IPS-20b (cell line): ENCODE measurements at regions not wholly inside any gene's neighbourhood (a gene's known extent, or its start where the extent isn't known, plus 50 kb on each side); places are given as distances from the start of the nearest gene placed in this dataset.
"Not testable (repeated sequence)": the region's sequence is repeated elsewhere in the genome, so short reads cannot be mapped to it uniquely, and the experiment has no call there.

Experiments
- H3K27ac ChIP-seq: one replicate; pipeline ENCODE4 v1.5.1; 2013; ENCODE audit warnings: low read length
- H3K27me3 ChIP-seq: 2 replicates; pipeline ENCODE4 v1.6.1; 2013; ENCODE audit warnings: mild to moderate bottlenecking, low read length, inconsistent platforms; ENCODE audit not compliant: insufficient read depth
- H3K36me3 ChIP-seq: 2 replicates; pipeline ENCODE4 v1.6.1; 2013; ENCODE audit warnings: low read depth, mild to moderate bottlenecking, inconsistent platforms, low read length, moderate library complexity; ENCODE audit not compliant: insufficient read depth
- H3K4me1 ChIP-seq: 2 replicates; pipeline ENCODE4 v1.6.1; 2013; ENCODE audit warnings: mild to moderate bottlenecking, control low read depth, inconsistent platforms, low read length, moderate library complexity; ENCODE audit not compliant: insufficient read depth
- H3K4me3 ChIP-seq: 2 replicates; pipeline ENCODE4 v1.5.1; 2013; ENCODE audit warnings: mild to moderate bottlenecking, low read length, inconsistent platforms
- H3K9ac ChIP-seq: 2 replicates; pipeline ENCODE4 v1.6.1; 2013; ENCODE audit warnings: low read depth, mild to moderate bottlenecking, inconsistent platforms, low read length, moderate library complexity
- H3K9me3 ChIP-seq: 2 replicates; pipeline ENCODE4 v1.6.1; 2013; ENCODE audit warnings: mild to moderate bottlenecking, low read depth, low read length, inconsistent platforms; ENCODE audit not compliant: insufficient read depth

- H3K36me3 ChIP-seq: no peaks in the 10 kb centered on the region
- H3K9me3 ChIP-seq: no peaks in the 10 kb centered on the region
- H3K27me3 ChIP-seq: no peaks in the 10 kb centered on the region
- H3K4me1 ChIP-seq: no peaks in the 10 kb centered on the region
- H3K4me3 ChIP-seq: no peak overlapping the region
- no peak overlapping the region for H3K27ac ChIP-seq
- H3K9ac ChIP-seq: no peak overlapping the region
These were observed 173.6 kb downstream of the RCHY1 start for GRCh38 chr4:75340561-75340960.

- Histone ChIP-seq H3K4me3 (no peak overlapping the region), H3K27ac (no peak overlapping the region), H3K9ac (no peak overlapping the region), H3K4me1 (no peaks in the 10 kb centered on the region), H3K9me3 (no peaks in the 10 kb centered on the region), H3K27me3 (no peaks in the 10 kb centered on the region), H3K36me3 (no peaks in the 10 kb centered on the region)
These were observed 175.8 kb downstream of the RCHY1 start for GRCh38 chr4:75338352-75338880.

- no peak overlapping the region for H3K4me3 ChIP-seq
- no peak overlapping the region for H3K27ac ChIP-seq
- H3K27me3 ChIP-seq: no peaks in the 10 kb centered on the region
- peaks cover 9% of the 10 kb centered on the region for H3K4me1 ChIP-seq
- no peaks in the 10 kb centered on the region for H3K9me3 ChIP-seq
- no peak overlapping the region for H3K9ac ChIP-seq
- H3K36me3 ChIP-seq: no peaks in the 10 kb centered on the region
These were observed 186.2 kb downstream of the RCHY1 start for GRCh38 chr4:75327804-75328512.

GRCh38 chr4:75325318-75325979 lies 188.8 kb downstream of the RCHY1 start:
- no peak overlapping the region for H3K27ac ChIP-seq
- H3K27me3 ChIP-seq: no peaks in the 10 kb centered on the region
- peaks cover 9% of the 10 kb centered on the region for H3K4me1 ChIP-seq
- H3K9ac ChIP-seq: no peak overlapping the region
- H3K9me3 ChIP-seq: no peaks in the 10 kb centered on the region
- no peak overlapping the region for H3K4me3 ChIP-seq
- H3K36me3 ChIP-seq: no peaks in the 10 kb centered on the region

GRCh38 chr4:75321484-75321883 lies 192.7 kb downstream of the RCHY1 start:
- H3K9ac ChIP-seq: no peak overlapping the region
- no peak overlapping the region for H3K4me3 ChIP-seq
- H3K9me3 ChIP-seq: no peaks in the 10 kb centered on the region
- H3K27me3 ChIP-seq: no peaks in the 10 kb centered on the region
- H3K4me1 ChIP-seq: peaks cover 9% of the 10 kb centered on the region
- no peaks in the 10 kb centered on the region for H3K36me3 ChIP-seq
- no peak overlapping the region for H3K27ac ChIP-seq

GRCh38 chr4:75317641-75318040 lies 196.6 kb downstream of the RCHY1 start:
- not testable (repeated sequence) for H3K4me1 ChIP-seq, H3K36me3 ChIP-seq

GRCh38 chr4:75308049-75308448 lies 206.2 kb downstream of the RCHY1 start:
- 0 out of 2 replicates have a peak, but pooled peaks cover under 1% of the 10 kb centered on the region for H3K9me3 ChIP-seq
- no peak overlapping the region for H3K4me3 ChIP-seq
- H3K4me1 ChIP-seq: 0 out of 2 replicates have a peak, but pooled peaks cover 3% of the 10 kb centered on the region
- no peak overlapping the region for H3K27ac ChIP-seq
- H3K36me3 ChIP-seq: no peaks in the 10 kb centered on the region
- no peak overlapping the region for H3K9ac ChIP-seq
- no peaks in the 10 kb centered on the region for H3K27me3 ChIP-seq

More at GRCh38 chr4:75317641-75318040, 196.6 kb downstream of the RCHY1 start:
- not testable (repeated sequence) for H3K27me3 ChIP-seq, H3K9me3 ChIP-seq, H3K4me3 ChIP-seq, H3K9ac ChIP-seq, H3K27ac ChIP-seq

- no peaks in the 10 kb centered on the region for H3K9me3 ChIP-seq
- no peaks in the 10 kb centered on the region for H3K36me3 ChIP-seq
- no peak overlapping the region for H3K27ac ChIP-seq
- no peak overlapping the region for H3K9ac ChIP-seq
- H3K4me1 ChIP-seq: 0 out of 2 replicates have a peak, but pooled peaks cover 3% of the 10 kb centered on the region
- no peaks in the 10 kb centered on the region for H3K27me3 ChIP-seq
- H3K4me3 ChIP-seq: no peak overlapping the region
These were observed 207.7 kb downstream of the RCHY1 start for GRCh38 chr4:75306506-75306905.

- H3K9ac ChIP-seq: no peak overlapping the region
- H3K27me3 ChIP-seq: no peaks in the 10 kb centered on the region
- H3K36me3 ChIP-seq: no peaks in the 10 kb centered on the region
- H3K4me3 ChIP-seq: no peak overlapping the region
- H3K27ac ChIP-seq: no peak overlapping the region
- no peaks in the 10 kb centered on the region for H3K4me1 ChIP-seq
- H3K9me3 ChIP-seq: peaks cover 12% of the 10 kb centered on the region
These were observed 211.6 kb downstream of the RCHY1 start for GRCh38 chr4:75302648-75303047.

GRCh38 chr4:75289914-75290582 lies 224.2 kb downstream of the RCHY1 start:
- H3K9me3 ChIP-seq: no peaks in the 10 kb centered on the region

GRCh38 chr4:75287738-75288517 lies 226.3 kb downstream of the RCHY1 start:
- no peaks in the 10 kb centered on the region for H3K27me3 ChIP-seq

More at GRCh38 chr4:75289914-75290582, 224.2 kb downstream of the RCHY1 start:
- Histone ChIP-seq H3K27ac (no peak overlapping the region), H3K27me3 (no peaks in the 10 kb centered on the region), H3K36me3 (no peaks in the 10 kb centered on the region), H3K9ac (no peak overlapping the region), H3K4me3 (no peak overlapping the region), H3K4me1 (no peaks in the 10 kb centered on the region)

More at GRCh38 chr4:75287738-75288517, 226.3 kb downstream of the RCHY1 start:
- no peaks in the 10 kb centered on the region for H3K36me3 ChIP-seq
- no peaks in the 10 kb centered on the region for H3K4me1 ChIP-seq
- no peak overlapping the region for H3K9ac ChIP-seq
- H3K9me3 ChIP-seq: no peaks in the 10 kb centered on the region
- no peak overlapping the region for H3K27ac ChIP-seq
- no peak overlapping the region for H3K4me3 ChIP-seq
